ENCODE measurements at regions not wholly inside any gene's neighbourhood (a gene's known extent, or its start where the extent isn't known, plus 50 kb on each side); places are given as distances from the start of the nearest gene placed in this dataset.
A peak's percentile ranks its signal among the peaks of the same experiment; 100 is the strongest.
"Not testable (repeated sequence)": the region's sequence is repeated elsewhere in the genome, so short reads cannot be mapped to it uniquely, and the experiment has no call there.

- TF ChIP-seq MYC (IDR thresholded peaks at IDR 0.05; ENCODE audit: low read depth, low read length) (no peak), CTCF (IDR thresholded peaks at IDR 0.05; ENCODE audit: low read depth, low read length) (no peak), POLR2A (IDR thresholded peaks at IDR 0.05; ENCODE audit: extremely low read depth, insufficient read length) (no peak)
- TF ChIP-seq, protein P1, sequence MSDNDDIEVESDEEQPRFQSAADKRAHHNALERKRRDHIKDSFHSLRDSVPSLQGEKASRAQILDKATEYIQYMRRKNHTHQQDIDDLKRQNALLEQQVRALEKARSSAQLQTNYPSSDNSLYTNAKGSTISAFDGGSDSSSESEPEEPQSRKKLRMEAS (IDR thresholded peaks at IDR 0.05; ENCODE audit: low read depth, low read length): no peak
- DNase-seq (ENCODE audit: low read depth): no peak
These were observed 106.7 kb upstream of the PRKX start for GRCh38 chrX:3820167-3820566.

GRCh38 chrX:3817480-3817879 is 104.0 kb upstream of the PRKX start:
- DNase-seq (ENCODE audit: low read depth); H3K4me3 ChIP-seq (ENCODE audit: low read depth, low read length): not testable (repeated sequence)

More at GRCh38 chrX:3820167-3820566, 106.7 kb upstream of the PRKX start:
- no peak overlapping the region for H3K4me3 ChIP-seq (ENCODE audit: low read depth, low read length)

- DNase-seq (ENCODE audit: low read depth): peak; percentile 71
- peak overlapping the region; percentile 53 for H3K4me3 ChIP-seq (ENCODE audit: low read depth, low read length)
- TF ChIP-seq MYC (IDR thresholded peaks at IDR 0.05; ENCODE audit: low read depth, low read length): peak; percentile 31; the same call in 1 of the 2 replicates
- TF ChIP-seq POLR2A (IDR thresholded peaks at IDR 0.05; ENCODE audit: extremely low read depth, insufficient read length): no peak
- TF ChIP-seq, protein P1 (IDR thresholded peaks at IDR 0.05; ENCODE audit: low read depth, low read length): peak; percentile 50; the same call in 1 of the 2 replicates
- TF ChIP-seq CTCF (IDR thresholded peaks at IDR 0.05; ENCODE audit: low read depth, low read length): no peak
These were observed 102.6 kb upstream of the PRKX start for GRCh38 chrX:3815896-3816664.

- no peak overlapping the region for H3K4me3 ChIP-seq (ENCODE audit: low read depth, low read length)
- TF ChIP-seq POLR2A (IDR thresholded peaks at IDR 0.05; ENCODE audit: extremely low read depth, insufficient read length) (no peak), CTCF (IDR thresholded peaks at IDR 0.05; ENCODE audit: low read depth, low read length) (peak; percentile 49), MYC (IDR thresholded peaks at IDR 0.05; ENCODE audit: low read depth, low read length) (no peak)
- TF ChIP-seq, protein P1 (IDR thresholded peaks at IDR 0.05; ENCODE audit: low read depth, low read length): no peak
- DNase-seq (ENCODE audit: low read depth): peak; percentile 54
These were observed 98.2 kb upstream of the PRKX start for GRCh38 chrX:3811331-3812311.

DNA sequence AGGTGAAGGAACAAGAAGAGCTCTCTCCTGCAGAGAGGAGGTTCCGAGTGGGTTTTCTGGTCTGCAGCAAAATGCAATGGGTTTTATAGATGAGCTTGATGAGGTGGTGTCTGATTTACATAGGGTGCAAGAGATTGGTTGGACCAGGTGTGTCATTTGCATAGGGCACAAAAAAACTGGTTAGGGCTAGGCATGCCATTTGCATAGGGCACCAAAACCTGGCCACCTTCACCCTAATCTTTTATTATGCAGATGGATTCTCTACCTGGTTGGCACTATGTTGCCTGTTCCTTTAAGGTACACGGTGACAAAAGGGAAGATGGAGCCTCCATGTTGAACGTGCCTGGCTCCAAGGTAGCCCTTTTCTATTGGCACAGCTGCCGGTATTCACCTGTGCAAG is 94.5 kb upstream of the PRKX start:
- DNase-seq (ENCODE audit: low read depth): no peak
- no peak for TF ChIP-seq POLR2A (IDR thresholded peaks at IDR 0.05; ENCODE audit: extremely low read depth, insufficient read length)
- TF ChIP-seq MYC (IDR thresholded peaks at IDR 0.05; ENCODE audit: low read depth, low read length): no peak
- TF ChIP-seq, protein P1 (IDR thresholded peaks at IDR 0.05; ENCODE audit: low read depth, low read length): no peak
- TF ChIP-seq CTCF (IDR thresholded peaks at IDR 0.05; ENCODE audit: low read depth, low read length): no peak
- no peak overlapping the region for H3K4me3 ChIP-seq (ENCODE audit: low read depth, low read length)

GRCh38 chrX:3806630-3807029 is 93.2 kb upstream of the PRKX start:
- no peak overlapping the region for H3K4me3 ChIP-seq (ENCODE audit: low read depth, low read length)
- TF ChIP-seq, protein P1 (IDR thresholded peaks at IDR 0.05; ENCODE audit: low read depth, low read length): no peak
- no peak for TF ChIP-seq MYC (IDR thresholded peaks at IDR 0.05; ENCODE audit: low read depth, low read length)
- no peak for TF ChIP-seq CTCF (IDR thresholded peaks at IDR 0.05; ENCODE audit: low read depth, low read length)
- no peak for TF ChIP-seq POLR2A (IDR thresholded peaks at IDR 0.05; ENCODE audit: extremely low read depth, insufficient read length)
- DNase-seq (ENCODE audit: low read depth): no peak
